Esophagus muscularis mucosa (tissue), 4 donors: ENCODE measurements at regions not wholly inside any gene's neighbourhood (a gene's known extent, or its start where the extent isn't known, plus 50 kb on each side); places are given as distances from the start of the nearest gene placed in this dataset.

Source experiments
- DNase-seq: peaks from one replicate; pipeline ENCODE4 v3.0.0-alpha.2; 2017; ENCODE audit errors: extremely low spot score
- H3K27ac ChIP-seq, 4 donors: fragments of 200-600 bp; sonication (generic); replicated peaks in 1 of 4; 1 replicate in 3 of 4; 2 replicates in 1 of 4; pipeline ENCODE4 v1.5.1; 2016 to 2019; ENCODE audit warnings: mild to moderate bottlenecking in 1 of 4
- H3K27me3 ChIP-seq, 4 donors: fragments of 200-600 bp; sonication (generic); one replicate each; pipeline versions ENCODE4 v1.5.1 to v1.6.0; 2016 to 2019
- H3K36me3 ChIP-seq, 4 donors: fragments of 200-600 bp; sonication (generic); one replicate each; pipeline ENCODE4 v1.5.1; 2016 to 2019
- H3K4me1 ChIP-seq, 4 donors: fragments of 200-600 bp; sonication (generic); one replicate each; pipeline ENCODE4 v1.5.1; 2016 to 2019
- H3K4me3 ChIP-seq, 4 donors: fragments of 200-600 bp; sonication (generic); 1 replicate in 2 of 4; 2 replicates in 2 of 4; pipeline ENCODE4 v1.5.1; 2016 to 2019; ENCODE audit warnings: mild to moderate bottlenecking in 4 of 4, moderate library complexity in 1 of 4
- H3K9me3 ChIP-seq, 4 donors: fragments of 200-600 bp; sonication (generic); 1 replicate in 3 of 4; 2 replicates in 1 of 4; pipeline ENCODE4 v1.5.1; 2016 to 2019
- EP300 ChIP-seq: sonication (generic); formaldehyde crosslinking; IDR thresholded peaks from one replicate; pipeline ENCODE4 v1.6.1; 2017; ENCODE audit warnings: antibody characterized with exemption
- POLR2A ChIP-seq: fragments of 450-650 bp; IDR thresholded peaks from one replicate; pipeline ENCODE4 v1.6.1; 2017; ENCODE audit warnings: antibody characterized with exemption, moderate library complexity, mild to moderate bottlenecking, low read depth
- POLR2AphosphoS5 ChIP-seq, 2 donors: sonication (generic); formaldehyde crosslinking; IDR thresholded peaks; one replicate each; pipeline ENCODE4 v1.6.1; 2017; ENCODE audit warnings: antibody characterized with exemption in 2 of 2
- WGBS: methylation state at CpG from one replicate; pipeline ENCODE4 v1.1.5; 2018; 5-methylcytosine and 5-hydroxymethylcytosine counted together
- intact Hi-C: fragments of 100-400 bp; cut with DNase I; formaldehyde crosslinking; loops from one replicate; pipeline ENCODE4 v1.15.1; 2023
- TF ChIP-seq, protein P1 (sequence below), 3 experiments: fragments of 200-600 bp in 2 of 3; fragments of 450-650 bp in 1 of 3; sonication (generic) in 2 of 3; IDR thresholded peaks; one replicate each; pipeline ENCODE4 v1.5.1; 2017 to 2019; ENCODE audit warnings: antibody characterized with exemption in 3 of 3, mild to moderate bottlenecking in 2 of 3, moderate library complexity in 1 of 3

DNA sequence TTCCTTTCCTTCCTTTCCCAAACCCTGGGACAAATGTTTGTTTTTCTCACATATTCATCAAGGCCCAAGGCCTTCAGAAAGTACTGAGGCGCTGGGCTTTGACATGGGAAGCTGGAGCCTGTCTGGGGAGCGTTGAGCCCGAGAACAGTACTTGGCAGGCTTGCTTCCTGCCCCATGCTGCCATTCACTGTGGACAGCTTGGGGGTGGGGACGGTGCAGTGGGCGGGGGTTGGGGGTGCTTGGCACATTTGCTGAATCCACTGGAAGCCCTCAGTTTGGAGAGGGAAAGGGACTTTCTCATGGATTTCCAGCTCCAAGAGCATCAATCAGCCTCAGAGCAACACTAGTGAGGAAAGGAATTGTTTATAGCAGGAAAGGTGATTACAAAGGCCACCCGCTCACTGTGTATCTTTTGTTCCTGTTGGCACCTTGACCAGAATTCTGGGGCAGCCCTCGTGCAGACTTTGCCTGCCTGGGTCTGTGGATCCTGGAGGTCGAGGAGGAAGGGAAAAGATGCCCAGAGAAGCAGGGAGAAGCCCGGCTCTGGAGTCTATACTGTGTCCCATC, 199.8 kb upstream of the RGMA start:
- no peak overlapping the region for H3K27ac ChIP-seq
- no peak for DNase-seq
- intact Hi-C loops = no loop called here
- no peaks in the 10 kb centered on the region for H3K27me3 ChIP-seq
- WGBS = 36% methylated on average over 8 of the region's 9 CpGs
- no peak overlapping the region for H3K4me3 ChIP-seq
- TF ChIP-seq POLR2A (no peak), EP300 (no peak), POLR2AphosphoS5 (IDR thresholded peaks at IDR 0.05) (no peak)
- TF ChIP-seq, protein P1, sequence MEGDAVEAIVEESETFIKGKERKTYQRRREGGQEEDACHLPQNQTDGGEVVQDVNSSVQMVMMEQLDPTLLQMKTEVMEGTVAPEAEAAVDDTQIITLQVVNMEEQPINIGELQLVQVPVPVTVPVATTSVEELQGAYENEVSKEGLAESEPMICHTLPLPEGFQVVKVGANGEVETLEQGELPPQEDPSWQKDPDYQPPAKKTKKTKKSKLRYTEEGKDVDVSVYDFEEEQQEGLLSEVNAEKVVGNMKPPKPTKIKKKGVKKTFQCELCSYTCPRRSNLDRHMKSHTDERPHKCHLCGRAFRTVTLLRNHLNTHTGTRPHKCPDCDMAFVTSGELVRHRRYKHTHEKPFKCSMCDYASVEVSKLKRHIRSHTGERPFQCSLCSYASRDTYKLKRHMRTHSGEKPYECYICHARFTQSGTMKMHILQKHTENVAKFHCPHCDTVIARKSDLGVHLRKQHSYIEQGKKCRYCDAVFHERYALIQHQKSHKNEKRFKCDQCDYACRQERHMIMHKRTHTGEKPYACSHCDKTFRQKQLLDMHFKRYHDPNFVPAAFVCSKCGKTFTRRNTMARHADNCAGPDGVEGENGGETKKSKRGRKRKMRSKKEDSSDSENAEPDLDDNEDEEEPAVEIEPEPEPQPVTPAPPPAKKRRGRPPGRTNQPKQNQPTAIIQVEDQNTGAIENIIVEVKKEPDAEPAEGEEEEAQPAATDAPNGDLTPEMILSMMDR (IDR thresholded peaks at IDR 0.05) = no peak
- H3K9me3 ChIP-seq = no peaks in the 10 kb centered on the region
- H3K4me1 ChIP-seq = peaks cover 0 to 6% (median 6%) of the 10 kb centered on the region in 4 donors
- no peaks in the 10 kb centered on the region for H3K36me3 ChIP-seq

DNA sequence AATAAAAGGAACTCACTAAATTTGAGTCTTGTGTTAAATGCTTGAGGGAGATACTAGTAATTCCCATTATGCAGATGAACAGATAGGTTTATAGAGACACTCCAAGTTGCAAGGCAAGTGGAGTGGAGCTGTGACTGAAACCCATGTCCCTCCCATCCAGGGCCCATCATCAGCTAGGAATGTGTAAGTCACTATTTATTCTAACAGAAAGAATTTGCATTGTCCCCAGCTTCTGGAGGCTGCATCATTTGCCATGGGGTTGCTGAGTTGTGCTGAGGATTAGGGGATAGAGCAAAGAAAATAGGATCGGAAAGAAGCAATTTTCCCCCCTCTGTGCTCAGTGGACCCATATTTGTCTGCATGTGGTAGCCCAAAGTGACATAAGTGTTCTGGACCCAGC, 197.4 kb upstream of the RGMA start:
- DNase-seq = no peak
- 94% methylated on average over 1 of the region's 1 CpG for WGBS
- Histone ChIP-seq H3K36me3 (no peaks in the 10 kb centered on the region), H3K27me3 (no peaks in the 10 kb centered on the region), H3K9me3 (no peaks in the 10 kb centered on the region), H3K27ac (no peak overlapping the region), H3K4me3 (no peak overlapping the region), H3K4me1 (peaks cover 0 to 6% (median 6%) of the 10 kb centered on the region in 4 donors)
- intact Hi-C loops = no loop called here
- TF ChIP-seq EP300 (no peak), POLR2AphosphoS5 (IDR thresholded peaks at IDR 0.05) (no peak), POLR2A (no peak)
- TF ChIP-seq, protein P1 (IDR thresholded peaks at IDR 0.05) = no peak

DNA sequence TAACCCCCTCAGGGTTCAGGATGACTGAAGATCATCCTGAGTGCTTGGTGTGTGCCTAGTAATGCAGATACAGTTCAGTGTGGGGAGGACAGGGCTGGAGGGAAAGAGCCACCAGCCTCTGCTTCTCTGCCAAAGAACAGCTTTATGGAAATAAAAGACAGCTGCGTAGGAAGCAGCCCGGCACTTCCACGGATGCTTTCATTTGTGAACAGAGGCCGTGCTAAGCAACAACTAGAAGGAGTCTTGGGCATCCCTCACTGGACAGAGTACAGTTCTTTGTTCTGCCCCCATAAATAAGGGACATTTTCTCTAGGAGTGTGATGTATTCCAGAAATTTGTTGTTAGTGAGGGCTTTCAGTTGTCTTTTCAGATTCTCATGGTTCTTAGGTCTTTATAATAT, 194.8 kb upstream of the RGMA start:
- peaks cover 5 to 14% (median 11%) of the 10 kb centered on the region in 4 donors for H3K4me1 ChIP-seq
- intact Hi-C loops = no loop called here
- H3K36me3 ChIP-seq = no peaks in the 10 kb centered on the region
- no peak for DNase-seq
- no peak overlapping the region for H3K4me3 ChIP-seq
- no peak overlapping the region for H3K27ac ChIP-seq
- no peaks in the 10 kb centered on the region for H3K9me3 ChIP-seq
- WGBS = 52% methylated on average over 4 of the region's 4 CpGs
- TF ChIP-seq, protein P1 (IDR thresholded peaks at IDR 0.05) = no peak
- TF ChIP-seq POLR2AphosphoS5 (IDR thresholded peaks at IDR 0.05) = no peak
- no peak for TF ChIP-seq POLR2A
- no peak for TF ChIP-seq EP300
- no peaks in the 10 kb centered on the region for H3K27me3 ChIP-seq

- Histone ChIP-seq H3K36me3 (no peaks in the 10 kb centered on the region), H3K27me3 (no peaks in the 10 kb centered on the region), H3K9me3 (no peaks in the 10 kb centered on the region), H3K4me3 (no peak overlapping the region), H3K4me1 (peaks cover 5 to 10% (median 7%) of the 10 kb centered on the region in 4 donors), H3K27ac (no peak overlapping the region)
- WGBS = 94% methylated on average over 3 of the region's 3 CpGs
- intact Hi-C loops = no loop called here
- no peak for TF ChIP-seq POLR2A
- TF ChIP-seq EP300 = no peak
- TF ChIP-seq, protein P1 (IDR thresholded peaks at IDR 0.05) = no peak
- TF ChIP-seq POLR2AphosphoS5 (IDR thresholded peaks at IDR 0.05) = no peak
- DNase-seq = no peak
Measured at GRCh38 chr15:93282808-93283207, 193.8 kb upstream of the RGMA start.

- Histone ChIP-seq H3K9me3 (no peaks in the 10 kb centered on the region), H3K27ac (no peak overlapping the region), H3K27me3 (no peaks in the 10 kb centered on the region), H3K4me3 (no peak overlapping the region), H3K36me3 (no peaks in the 10 kb centered on the region), H3K4me1 (peaks cover 5 to 10% (median 7%) of the 10 kb centered on the region in 4 donors)
- no peak for DNase-seq
- intact Hi-C loops = loop anchor here (10.0 kb wide), 1 partner anchor 164 kb away; no protein-coding TSS in a partner anchor
- WGBS = 96% methylated on average over 3 of the region's 3 CpGs
- TF ChIP-seq, protein P1 (IDR thresholded peaks at IDR 0.05) = no peak
- no peak for TF ChIP-seq POLR2AphosphoS5 (IDR thresholded peaks at IDR 0.05)
- no peak for TF ChIP-seq POLR2A
- no peak for TF ChIP-seq EP300
Measured at GRCh38 chr15:93278783-93279182, 189.8 kb upstream of the RGMA start.
